RWPE2 (cell line): ENCODE measurements at regions not wholly inside any gene's neighbourhood (a gene's known extent, or its start where the extent isn't known, plus 50 kb on each side); places are given as distances from the start of the nearest gene placed in this dataset.

Experiments used
- ATAC-seq: fragments of 200-7000 bp; cut with Tn5 transposase; 3 replicates; pipeline ENCODE4 v1.9.1; 2021; ENCODE audit warnings: low read depth
- DNase-seq: peaks from one replicate; pipeline ENCODE4 v3.0.0-alpha.2; 2020; ENCODE audit warnings: low spot score
- H3K27ac ChIP-seq: fragments of 450-650 bp; 2 replicates; pipeline ENCODE4 v1.5.1; 2017; ENCODE audit warnings: mild to moderate bottlenecking; ENCODE audit not compliant: poor library complexity, severe bottlenecking
- H3K27me3 ChIP-seq: fragments of 250-450 bp; sonication (Bioruptor Pico); 2 replicates; pipeline ENCODE4 v1.5.1; 2021; ENCODE audit warnings: mild to moderate bottlenecking, moderate library complexity; ENCODE audit not compliant: insufficient read depth, poor library complexity, severe bottlenecking
- H3K36me3 ChIP-seq: fragments of 250-450 bp; sonication (Bioruptor Pico); 2 replicates; pipeline ENCODE4 v1.5.1; 2020; ENCODE audit warnings: low read depth, mild to moderate bottlenecking, moderate library complexity
- H3K4me1 ChIP-seq: fragments of 250-450 bp; sonication (Bioruptor Pico); 2 replicates; pipeline ENCODE4 v1.5.1; 2021; ENCODE audit warnings: mild to moderate bottlenecking, moderate library complexity; ENCODE audit not compliant: insufficient read depth, poor library complexity, severe bottlenecking
- H3K4me3 ChIP-seq: fragments of 250-450 bp; sonication (Bioruptor Pico); 2 replicates; pipeline ENCODE4 v1.5.1; 2021; ENCODE audit warnings: mild to moderate bottlenecking, moderate library complexity; ENCODE audit not compliant: severe bottlenecking
- H3K9me3 ChIP-seq: fragments of 250-450 bp; sonication (Bioruptor Pico); 2 replicates; pipeline ENCODE4 v1.5.1; 2021; ENCODE audit warnings: mild to moderate bottlenecking, moderate library complexity; ENCODE audit not compliant: severe bottlenecking
- TF ChIP-seq, protein P1 (sequence below): fragments of 450-650 bp; IDR thresholded peaks from one replicate; pipeline ENCODE4 v1.5.1; 2017; ENCODE audit warnings: mild to moderate bottlenecking, moderate library complexity; ENCODE audit not compliant: poor library complexity, severe bottlenecking

DNA sequence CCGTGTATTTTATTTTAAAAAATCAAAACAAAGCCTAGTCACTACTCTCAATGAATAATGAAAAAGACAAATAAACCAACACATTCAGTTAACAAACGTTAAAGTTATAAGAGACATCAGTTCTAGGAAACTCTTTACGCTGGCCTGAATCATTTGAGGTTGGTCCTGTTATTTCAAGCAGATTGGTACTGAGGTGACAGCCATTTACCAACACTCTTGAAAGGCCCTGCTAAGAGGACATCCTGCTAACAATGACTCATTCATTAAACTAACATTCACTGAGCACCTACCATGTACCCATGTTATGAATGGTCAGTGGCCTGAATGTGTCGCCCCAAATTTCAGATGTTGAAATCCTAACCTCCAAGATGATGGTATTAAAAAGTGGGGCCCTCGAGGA, 57.1 kb upstream of the ADGRG2 start:
- peaks cover 4% of the 10 kb centered on the region for H3K4me1 ChIP-seq
- no peak for ATAC-seq
- no peak overlapping the region for H3K4me3 ChIP-seq
- H3K27ac ChIP-seq = no peak overlapping the region
- no peak for DNase-seq
- TF ChIP-seq, protein P1, sequence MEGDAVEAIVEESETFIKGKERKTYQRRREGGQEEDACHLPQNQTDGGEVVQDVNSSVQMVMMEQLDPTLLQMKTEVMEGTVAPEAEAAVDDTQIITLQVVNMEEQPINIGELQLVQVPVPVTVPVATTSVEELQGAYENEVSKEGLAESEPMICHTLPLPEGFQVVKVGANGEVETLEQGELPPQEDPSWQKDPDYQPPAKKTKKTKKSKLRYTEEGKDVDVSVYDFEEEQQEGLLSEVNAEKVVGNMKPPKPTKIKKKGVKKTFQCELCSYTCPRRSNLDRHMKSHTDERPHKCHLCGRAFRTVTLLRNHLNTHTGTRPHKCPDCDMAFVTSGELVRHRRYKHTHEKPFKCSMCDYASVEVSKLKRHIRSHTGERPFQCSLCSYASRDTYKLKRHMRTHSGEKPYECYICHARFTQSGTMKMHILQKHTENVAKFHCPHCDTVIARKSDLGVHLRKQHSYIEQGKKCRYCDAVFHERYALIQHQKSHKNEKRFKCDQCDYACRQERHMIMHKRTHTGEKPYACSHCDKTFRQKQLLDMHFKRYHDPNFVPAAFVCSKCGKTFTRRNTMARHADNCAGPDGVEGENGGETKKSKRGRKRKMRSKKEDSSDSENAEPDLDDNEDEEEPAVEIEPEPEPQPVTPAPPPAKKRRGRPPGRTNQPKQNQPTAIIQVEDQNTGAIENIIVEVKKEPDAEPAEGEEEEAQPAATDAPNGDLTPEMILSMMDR = no peak
- no peaks in the 10 kb centered on the region for H3K36me3 ChIP-seq
- no peaks in the 10 kb centered on the region for H3K27me3 ChIP-seq
- H3K9me3 ChIP-seq = no peaks in the 10 kb centered on the region

DNA sequence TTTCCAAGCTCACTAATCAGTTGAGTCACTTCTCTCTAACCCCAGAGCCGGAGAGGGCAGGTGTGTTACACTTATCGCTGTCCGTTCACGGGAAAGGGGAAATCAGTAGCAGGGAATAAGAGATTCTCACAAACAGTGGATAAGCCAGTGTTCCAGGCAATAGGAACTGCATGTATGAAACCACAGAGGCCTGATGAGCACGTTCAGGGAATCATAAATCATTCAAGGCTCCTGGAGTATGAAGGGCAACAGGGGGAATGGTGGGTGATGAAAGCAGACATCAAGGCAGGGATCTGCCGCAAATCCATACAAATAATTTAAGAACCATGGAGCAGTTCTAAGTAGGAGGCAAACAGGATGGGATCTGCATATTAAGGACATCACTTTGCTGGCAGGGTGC, 59.1 kb upstream of the ADGRG2 start:
- Histone ChIP-seq H3K4me3 (no peak overlapping the region), H3K4me1 (no peaks in the 10 kb centered on the region), H3K27ac (no peak overlapping the region), H3K9me3 (no peaks in the 10 kb centered on the region), H3K36me3 (no peaks in the 10 kb centered on the region), H3K27me3 (no peaks in the 10 kb centered on the region)
- ATAC-seq = no peak
- DNase-seq = no peak
- TF ChIP-seq, protein P1 = no peak

DNA sequence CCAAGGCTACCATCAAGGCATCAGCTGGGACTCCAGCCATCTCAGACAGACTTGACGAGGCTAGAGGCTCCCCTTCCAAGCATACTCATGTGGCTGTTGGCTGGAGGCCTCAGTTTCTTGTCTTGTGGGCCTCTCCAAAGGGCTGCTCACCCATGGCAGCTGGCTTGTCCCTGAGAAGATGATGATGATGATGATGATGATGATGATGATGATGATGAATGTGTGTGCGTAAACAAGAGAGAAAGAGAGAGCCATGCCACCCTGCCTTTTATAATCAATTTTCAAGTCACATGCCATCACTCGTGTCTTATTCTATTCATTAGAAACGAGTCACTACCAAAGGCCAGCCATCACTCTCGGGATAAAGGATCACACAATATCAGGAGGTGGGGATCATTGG, 60.5 kb upstream of the ADGRG2 start:
- Histone ChIP-seq H3K27me3 (no peaks in the 10 kb centered on the region), H3K9me3 (no peaks in the 10 kb centered on the region), H3K4me3 (no peak overlapping the region), H3K4me1 (no peaks in the 10 kb centered on the region), H3K36me3 (no peaks in the 10 kb centered on the region), H3K27ac (no peak overlapping the region)
- TF ChIP-seq, protein P1 = no peak
- DNase-seq = no peak
- no peak for ATAC-seq

DNA sequence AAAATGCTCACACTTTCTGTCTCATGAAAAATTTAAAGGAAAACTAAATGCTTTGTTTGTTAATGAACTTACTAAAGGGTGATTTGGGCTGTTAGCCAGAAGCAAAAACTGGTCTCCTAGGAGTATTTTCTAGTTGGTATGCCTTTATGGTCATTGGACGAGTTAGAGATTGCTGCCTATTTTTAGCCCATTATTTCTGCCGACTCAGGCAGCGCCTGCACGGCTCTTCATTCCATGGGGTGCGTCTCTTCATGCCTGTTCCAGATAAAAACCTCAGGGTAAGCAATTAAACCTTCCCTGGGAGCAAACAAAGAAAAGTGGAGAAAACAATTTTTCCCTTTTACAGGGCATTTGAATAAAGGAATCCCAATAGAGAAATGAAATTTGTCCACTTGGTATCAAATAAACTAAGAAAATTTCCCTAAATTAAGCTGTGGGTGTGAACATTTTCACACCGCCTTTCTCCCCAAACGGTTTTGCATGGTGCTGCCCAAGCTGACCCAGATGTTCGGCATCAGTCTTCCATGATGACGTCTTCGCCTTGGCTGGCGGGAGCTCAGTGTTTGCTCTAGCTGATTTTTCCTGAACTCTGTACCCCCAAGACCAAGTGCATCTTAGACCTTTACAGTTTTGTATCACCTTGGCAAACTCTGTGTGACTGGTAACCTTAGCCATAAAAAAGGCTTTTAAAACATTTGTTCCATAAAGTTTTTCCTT, 61.7 kb upstream of the ADGRG2 start:
- H3K4me1 ChIP-seq = no peaks in the 10 kb centered on the region
- TF ChIP-seq, protein P1 = no peak
- H3K27ac ChIP-seq = no peak overlapping the region

DNA sequence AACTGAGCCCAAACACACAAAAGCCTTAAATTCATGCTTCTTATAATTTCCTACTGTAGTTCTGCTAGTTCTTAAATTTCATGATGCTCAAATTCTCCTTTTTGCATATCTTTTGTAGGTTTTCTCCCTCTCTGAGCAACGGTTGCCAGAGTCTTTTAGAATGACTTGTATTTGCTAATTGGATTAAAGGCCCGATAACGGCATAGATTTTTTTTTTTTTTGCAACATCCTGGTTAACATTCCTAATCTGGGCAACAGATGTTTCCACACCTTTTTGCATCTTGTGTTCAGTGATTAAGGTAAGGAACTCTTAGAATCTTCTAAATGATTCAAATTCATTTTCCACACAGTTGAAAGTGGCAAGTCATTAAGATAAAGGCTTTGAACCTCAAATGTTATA, 66.3 kb upstream of the ADGRG2 start:
- H3K4me1 ChIP-seq = no peaks in the 10 kb centered on the region
- H3K27ac ChIP-seq = no peak overlapping the region
- no peak for DNase-seq
- H3K27me3 ChIP-seq = no peaks in the 10 kb centered on the region
- TF ChIP-seq, protein P1 = no peak
- no peak for ATAC-seq
- H3K36me3 ChIP-seq = no peaks in the 10 kb centered on the region
- H3K9me3 ChIP-seq = no peaks in the 10 kb centered on the region
- no peak overlapping the region for H3K4me3 ChIP-seq

More for the DNA sequence above, 61.7 kb upstream of the ADGRG2 start:
- Histone ChIP-seq H3K27me3 (no peaks in the 10 kb centered on the region), H3K9me3 (no peaks in the 10 kb centered on the region), H3K4me3 (no peak overlapping the region), H3K36me3 (no peaks in the 10 kb centered on the region)
- DNase-seq (no peak), ATAC-seq (no peak)
